HCT116 (cell line): ENCODE measurements at regions not wholly inside any gene's neighbourhood (a gene's known extent, or its start where the extent isn't known, plus 50 kb on each side); places are given as distances from the start of the nearest gene placed in this dataset.

ENCODE experiments used
- ATAC-seq: fragments of 200-7000 bp; cut with Tn5 transposase; 2 replicates; pipeline ENCODE4 v1.9.1; 2020; ENCODE audit warnings: mild to moderate bottlenecking, moderate library complexity
- BruUV-seq: library from RNA; stranded (reverse); fragments of 400-500 nt; replicated peaks from 2 replicates; lab custom pipeline; 2021; lab: Mats Ljungman, UMichigan
- CTCF ChIA-PET: fragments of 300-600 bp; sonication (Branson Sonifier 250); formaldehyde crosslinking; loops from one replicate; lab custom pipeline; 2021; ENCODE audit warnings: antibody characterized with exemption; lab: Charles Lee
- POLR2A ChIA-PET: fragments of 300-600, 350-600 bp; sonication (Branson Sonifier 250); formaldehyde crosslinking; loops from one replicate; lab custom pipeline; 2021; ENCODE audit warnings: antibody characterized with exemption; lab: Charles Lee
- RAD21 ChIA-PET, 2 experiments: fragments of 300-600 bp; sonication (Branson Sonifier 250); formaldehyde crosslinking; loops; one replicate each; lab custom pipeline; 2023; ENCODE audit warnings: low total read pairs in 2 of 2; ENCODE audit not compliant: uncharacterized antibody in 2 of 2, unreplicated experiment in 2 of 2, low non-redundant PET in 1 of 2; lab: Charles Lee
- DNase-seq: peaks from one replicate; pipeline ENCODE4 v3.0.0-alpha.2; 2010; ENCODE audit warnings: low read depth, low spot score
- H2AFZ ChIP-seq: fragments of 200-600 bp; shearing (Covaris generic), sonication (generic); 2 replicates; pipeline ENCODE4 v1.6.1; 2017; ENCODE audit warnings: low read depth, mixed run types, mixed read lengths, antibody characterized with exemption, low read length; ENCODE audit not compliant: poor library complexity, severe bottlenecking
- H3K27ac ChIP-seq: 2 replicates; pipeline ENCODE4 v1.5.1; 2012; ENCODE audit warnings: low read depth, low read length
- H3K27me3 ChIP-seq: fragments of 200-600 bp; sonication (generic); 2 replicates; pipeline ENCODE4 v1.6.1; 2016; ENCODE audit warnings: mixed run types, low read length, mixed read lengths; ENCODE audit not compliant: insufficient read depth
- H3K36me3 ChIP-seq, 2 experiments: fragments of 200-500 bp in 1 of 2; fragments of 200-600 bp in 1 of 2; sonication (Bioruptor generic) in 1 of 2; sonication (generic) in 1 of 2; 2 replicates each; pipeline versions ENCODE4 v1.5.1 to v1.6.1; 2014 to 2016; ENCODE audit warnings: low read length in 2 of 2, inconsistent platforms in 1 of 2, mixed read lengths in 1 of 2, mixed run types in 1 of 2; ENCODE audit not compliant: insufficient read depth in 2 of 2, control insufficient read depth in 1 of 2
- H3K4me1 ChIP-seq, 2 experiments: fragments of 200-600 bp in 1 of 2; sonication (generic) in 1 of 2; 2 replicates each; pipeline versions ENCODE4 v1.5.1 to v1.6.1; 2012 to 2017; ENCODE audit warnings: low read length in 2 of 2, inconsistent platforms in 1 of 2, mild to moderate bottlenecking in 1 of 2, mixed read lengths in 1 of 2, mixed run types in 1 of 2, moderate library complexity in 1 of 2; ENCODE audit not compliant: insufficient read depth in 2 of 2, control insufficient read depth in 1 of 2
- H3K4me2 ChIP-seq: fragments of 200-600 bp; sonication (generic); 2 replicates; pipeline ENCODE4 v1.6.1; 2017; ENCODE audit warnings: mixed run types, low read length, mixed read lengths
- H3K4me3 ChIP-seq, 2 experiments: fragments of 200-600 bp in 1 of 2; sonication (generic) in 1 of 2; replicated peaks in 1 of 2; 2 replicates each; pipeline ENCODE4 v1.5.1; 2011 to 2016; ENCODE audit warnings: low read length in 2 of 2, control low read depth in 1 of 2, low read depth in 1 of 2, mild to moderate bottlenecking in 1 of 2, mixed read lengths in 1 of 2, mixed run types in 1 of 2
- H3K79me2 ChIP-seq: fragments of 200-600 bp; sonication (generic); 2 replicates; pipeline ENCODE4 v1.6.1; 2017; ENCODE audit warnings: mild to moderate bottlenecking, mixed run types, low read length, moderate library complexity, mixed read lengths; ENCODE audit not compliant: insufficient read depth
- H3K9ac ChIP-seq: fragments of 200-600 bp; sonication (generic); 2 replicates; pipeline ENCODE4 v1.6.1; 2016; ENCODE audit warnings: low read length, mixed read lengths
- H3K9me2 ChIP-seq: fragments of 200-600 bp; sonication (generic), shearing (Covaris generic); 2 replicates; pipeline ENCODE4 v1.6.1; 2017; ENCODE audit warnings: mixed run types, mild to moderate bottlenecking, moderate library complexity; ENCODE audit not compliant: insufficient read depth
- H3K9me3 ChIP-seq, 2 experiments: fragments of 200-500 bp in 1 of 2; fragments of 200-600 bp in 1 of 2; sonication (Bioruptor generic) in 1 of 2; sonication (generic) in 1 of 2; 2 replicates each; pipeline ENCODE4 v1.6.1; 2014 to 2017; ENCODE audit warnings: low read length in 2 of 2, mixed read lengths in 2 of 2, inconsistent platforms in 1 of 2, low read depth in 1 of 2, mild to moderate bottlenecking in 1 of 2, mixed run types in 1 of 2, moderate library complexity in 1 of 2; ENCODE audit not compliant: control insufficient read depth in 1 of 2, insufficient read depth in 1 of 2
- H4K20me1 ChIP-seq: fragments of 200-600 bp; sonication (generic), shearing (Covaris generic); 2 replicates; pipeline ENCODE4 v1.6.1; 2017; ENCODE audit warnings: mixed run types, mild to moderate bottlenecking, moderate library complexity; ENCODE audit not compliant: insufficient read depth
- ELF1 ChIP-seq: IDR thresholded peaks from 2 replicates; pipeline ENCODE4 v1.6.1; 2012; ENCODE audit warnings: low read depth, borderline replicate concordance
- EZH2phosphoT487 ChIP-seq: fragments of 200-600 bp; IDR thresholded peaks from 2 replicates; pipeline ENCODE4 v1.6.1; 2018; ENCODE audit warnings: antibody characterized with exemption, borderline replicate concordance
- JUND ChIP-seq: IDR thresholded peaks from 2 replicates; pipeline ENCODE4 v1.6.1; 2012
- POLR2AphosphoS5 ChIP-seq: IDR thresholded peaks from 2 replicates; pipeline ENCODE4 v1.6.1; 2011; ENCODE audit warnings: mild to moderate bottlenecking, low read depth, low read length, moderate library complexity
- SIN3A ChIP-seq: IDR thresholded peaks from 2 replicates; pipeline ENCODE4 v1.6.1; 2012; ENCODE audit warnings: low read depth
- SRF ChIP-seq: IDR thresholded peaks from 2 replicates; pipeline ENCODE4 v1.6.1; 2012; ENCODE audit warnings: low read depth
- YY1 ChIP-seq: IDR thresholded peaks from 2 replicates; pipeline ENCODE4 v1.6.1; 2011; ENCODE audit warnings: low read length, low read depth, moderate library complexity, mild to moderate bottlenecking; ENCODE audit not compliant: insufficient replicate concordance; ENCODE audit errors: extremely low read depth
- ZNF274 ChIP-seq: fragments of 200-500 bp; sonication (Bioruptor generic); IDR thresholded peaks from 2 replicates; pipeline ENCODE4 v1.6.1; 2014; ENCODE audit warnings: mild to moderate bottlenecking, low read depth, low read length, inconsistent platforms
- intact Hi-C: fragments of 100-400 bp; cut with micrococcal nuclease; formaldehyde crosslinking; loops from 2 replicates; pipeline ENCODE4 v1.10.0; 2022
- TF ChIP-seq, protein P1 (sequence below), 3 experiments: fragments of 200-600 bp in 1 of 3; sonication (generic) in 1 of 3; IDR thresholded peaks in 2 of 3; conservative IDR thresholded peaks in 1 of 3; 2 replicates each; pipeline ENCODE4 v1.5.1; 2012 to 2017; ENCODE audit warnings: low read depth in 2 of 3, low read length in 2 of 3, antibody characterized with exemption in 1 of 3, borderline replicate concordance in 1 of 3, control low read depth in 1 of 3, mild to moderate bottlenecking in 1 of 3, mixed read lengths in 1 of 3, mixed run types in 1 of 3, moderate library complexity in 1 of 3; ENCODE audit not compliant: insufficient read depth in 1 of 3

DNA sequence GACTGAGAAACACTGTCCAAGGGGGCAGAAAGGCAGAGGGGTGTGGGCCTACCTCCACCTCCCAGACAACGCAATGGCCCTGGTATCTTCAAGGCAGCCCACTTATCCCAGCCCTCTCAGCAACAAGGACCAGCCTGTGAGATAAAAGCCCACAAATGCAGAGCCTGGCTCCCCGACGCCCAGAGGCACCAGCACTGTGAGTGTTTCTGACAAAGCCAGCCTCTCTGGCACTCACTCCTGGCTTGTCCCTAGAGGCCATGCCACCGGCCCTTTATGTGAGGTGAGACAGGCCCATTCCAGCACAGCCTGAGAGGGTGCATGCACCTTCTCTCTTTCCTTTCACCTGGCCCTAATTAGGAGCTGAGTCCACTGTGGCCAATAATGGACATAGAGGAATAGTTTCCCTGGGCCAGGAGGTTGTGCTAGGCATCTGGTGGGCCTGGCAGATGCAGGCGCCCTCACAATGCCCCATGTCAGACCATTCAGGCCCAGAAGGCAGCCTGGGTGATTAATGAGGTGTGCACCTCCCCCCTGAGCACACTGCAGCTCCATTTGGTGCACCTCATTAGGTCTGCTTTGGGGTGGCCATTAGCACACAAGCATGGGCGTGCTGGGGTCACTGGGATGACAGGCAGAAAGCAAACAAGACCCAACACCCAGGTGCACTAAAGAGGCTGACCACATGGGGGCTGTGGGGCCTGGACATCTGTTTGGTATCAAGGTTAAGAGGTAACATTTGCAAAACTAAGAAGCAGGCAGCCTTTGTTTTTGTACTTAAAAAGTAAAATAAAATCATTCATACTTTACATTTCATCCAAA lies 176.0 kb downstream of the MED10 start:
- TF ChIP-seq, protein P1, sequence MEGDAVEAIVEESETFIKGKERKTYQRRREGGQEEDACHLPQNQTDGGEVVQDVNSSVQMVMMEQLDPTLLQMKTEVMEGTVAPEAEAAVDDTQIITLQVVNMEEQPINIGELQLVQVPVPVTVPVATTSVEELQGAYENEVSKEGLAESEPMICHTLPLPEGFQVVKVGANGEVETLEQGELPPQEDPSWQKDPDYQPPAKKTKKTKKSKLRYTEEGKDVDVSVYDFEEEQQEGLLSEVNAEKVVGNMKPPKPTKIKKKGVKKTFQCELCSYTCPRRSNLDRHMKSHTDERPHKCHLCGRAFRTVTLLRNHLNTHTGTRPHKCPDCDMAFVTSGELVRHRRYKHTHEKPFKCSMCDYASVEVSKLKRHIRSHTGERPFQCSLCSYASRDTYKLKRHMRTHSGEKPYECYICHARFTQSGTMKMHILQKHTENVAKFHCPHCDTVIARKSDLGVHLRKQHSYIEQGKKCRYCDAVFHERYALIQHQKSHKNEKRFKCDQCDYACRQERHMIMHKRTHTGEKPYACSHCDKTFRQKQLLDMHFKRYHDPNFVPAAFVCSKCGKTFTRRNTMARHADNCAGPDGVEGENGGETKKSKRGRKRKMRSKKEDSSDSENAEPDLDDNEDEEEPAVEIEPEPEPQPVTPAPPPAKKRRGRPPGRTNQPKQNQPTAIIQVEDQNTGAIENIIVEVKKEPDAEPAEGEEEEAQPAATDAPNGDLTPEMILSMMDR (IDR thresholded peaks at IDR 0.05 in 2 of 3, conservative IDR thresholded peaks at IDR 0.05 in 1 of 3; ENCODE audit: borderline replicate concordance in 1 of 3, insufficient read depth in 1 of 3, low read depth in 2 of 3, low read length in 2 of 3): peak in 2 of 3 experiments; percentile 31 to 36; a peak in 2 of 6 replicates
- TF ChIP-seq ZNF274: no peak
- POLR2A ChIA-PET: no interaction called here
- DNase-seq: no peak
- no TSS peak for BruUV-seq
- H3K27me3 ChIP-seq: peaks cover 15% of the 10 kb centered on the region; the same call in 1 of the 2 replicates
- no peaks in the 10 kb centered on the region for H3K9me3 ChIP-seq
- no peak overlapping the region for H3K4me3 ChIP-seq
- intact Hi-C loops: no loop called here
- no peak overlapping the region for H2AFZ ChIP-seq
- no peak overlapping the region for H3K9ac ChIP-seq
- CTCF ChIA-PET: no interaction called here
- H3K36me3 ChIP-seq: no peaks in the 10 kb centered on the region
- RAD21 ChIA-PET: no interaction called here
- H3K4me2 ChIP-seq: no peak overlapping the region
- H4K20me1 ChIP-seq: no peaks in the 10 kb centered on the region
- no peaks in the 10 kb centered on the region for H3K79me2 ChIP-seq
- no peaks in the 10 kb centered on the region for H3K4me1 ChIP-seq
- H3K9me2 ChIP-seq: no peaks in the 10 kb centered on the region
- no peak overlapping the region for H3K27ac ChIP-seq
- no peak for ATAC-seq

DNA sequence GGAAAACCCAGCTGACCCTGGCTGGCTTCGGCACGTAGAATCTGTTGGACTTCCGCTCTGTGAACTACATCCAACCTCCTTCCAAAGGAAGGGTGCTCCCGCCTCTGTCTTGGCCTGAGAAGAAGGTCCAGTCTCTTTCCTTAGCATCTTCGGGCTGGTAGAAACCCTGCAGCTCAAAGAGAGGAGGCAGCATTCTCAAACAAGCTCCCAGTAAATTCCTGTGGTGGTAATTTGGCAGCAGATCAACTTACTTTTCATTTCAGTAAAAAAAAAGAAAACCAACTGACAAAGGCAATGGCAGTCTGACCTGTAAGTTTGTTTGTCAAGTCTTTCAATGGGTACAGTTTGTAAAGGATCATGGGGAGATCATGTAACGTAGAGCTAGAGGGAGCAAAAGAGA lies 176.7 kb downstream of the MED10 start:
- BruUV-seq: no TSS peak
- CTCF ChIA-PET: no interaction called here
- Histone ChIP-seq H3K9me2 (no peaks in the 10 kb centered on the region), H3K27me3 (peaks cover 15% of the 10 kb centered on the region; the same call in 1 of the 2 replicates), H4K20me1 (no peaks in the 10 kb centered on the region), H2AFZ (no peak overlapping the region), H3K36me3 (no peaks in the 10 kb centered on the region), H3K4me3 (no peak overlapping the region), H3K27ac (no peak overlapping the region), H3K9ac (no peak overlapping the region), H3K4me1 (no peaks in the 10 kb centered on the region), H3K79me2 (no peaks in the 10 kb centered on the region), H3K9me3 (no peaks in the 10 kb centered on the region), H3K4me2 (no peak overlapping the region)
- TF ChIP-seq YY1 (no peak), EZH2phosphoT487 (no peak), JUND (no peak), SIN3A (no peak), POLR2AphosphoS5 (no peak), ELF1 (no peak), SRF (no peak)
- POLR2A ChIA-PET: no interaction called here
- ATAC-seq: no peak
- no peak for DNase-seq
- RAD21 ChIA-PET: no interaction called here
- intact Hi-C loops: no loop called here
